ENCODE measurements at regions not wholly inside any gene's neighbourhood (a gene's known extent, or its start where the extent isn't known, plus 50 kb on each side); places are given as distances from the start of the nearest gene placed in this dataset.

- 44 to 86% methylated on average over 1 to 4 of the region's 4 CpGs for WGBS, 2 donors (ENCODE audit: low coverage in 1 of 2)
- H3K27me3 ChIP-seq, result no peaks in the 10 kb centered on the region
- no peaks in the 10 kb centered on the region for H3K4me1 ChIP-seq
- no peaks in the 10 kb centered on the region for H3K36me3 ChIP-seq
- no peaks in the 10 kb centered on the region for H3K9me3 ChIP-seq
- ATAC-seq, result no peak
- no peak overlapping the region for H3K27ac ChIP-seq
- TF ChIP-seq CTCF (IDR thresholded peaks at IDR 0.05) (no peak), EP300 (IDR thresholded peaks at IDR 0.05) (no peak), POLR2AphosphoS5 (IDR thresholded peaks at IDR 0.05) (no peak), POLR2A (IDR thresholded peaks at IDR 0.05) (no peak)
- no peak overlapping the region for H3K4me3 ChIP-seq
Measured at GRCh38 chr1:200275415-200275814, 134.4 kb downstream of the ZNF281 start.

GRCh38 chr1:200274116-200274515 lies 135.7 kb downstream of the ZNF281 start:
- no peak for ATAC-seq
- no peak overlapping the region for H3K27ac ChIP-seq

GRCh38 chr1:200272481-200273068 lies 137.3 kb downstream of the ZNF281 start:
- H3K4me1 ChIP-seq, result no peaks in the 10 kb centered on the region
- no peaks in the 10 kb centered on the region for H3K9me3 ChIP-seq
- H3K27me3 ChIP-seq, result no peaks in the 10 kb centered on the region
- no peak for ATAC-seq
- H3K36me3 ChIP-seq, result no peaks in the 10 kb centered on the region
- TF ChIP-seq POLR2AphosphoS5 (IDR thresholded peaks at IDR 0.05) (no peak), CTCF (IDR thresholded peaks at IDR 0.05) (no peak), POLR2A (IDR thresholded peaks at IDR 0.05) (no peak), EP300 (IDR thresholded peaks at IDR 0.05) (no peak)
- no peak overlapping the region for H3K4me3 ChIP-seq
- 71 to 86% methylated on average over 4 of the region's 4 CpGs for WGBS, 2 donors (ENCODE audit: low coverage in 1 of 2)
- no peak overlapping the region for H3K27ac ChIP-seq

More at GRCh38 chr1:200274116-200274515, 135.7 kb downstream of the ZNF281 start:
- no peaks in the 10 kb centered on the region for H3K4me1 ChIP-seq
- no peak for TF ChIP-seq POLR2AphosphoS5 (IDR thresholded peaks at IDR 0.05)
- TF ChIP-seq EP300 (IDR thresholded peaks at IDR 0.05), result no peak
- no peak for TF ChIP-seq POLR2A (IDR thresholded peaks at IDR 0.05)
- WGBS, 2 donors (ENCODE audit: low coverage in 1 of 2), result 70 to 100% methylated on average over 3 to 4 of the region's 4 CpGs
- H3K4me3 ChIP-seq, result no peak overlapping the region
- H3K36me3 ChIP-seq, result no peaks in the 10 kb centered on the region
- no peaks in the 10 kb centered on the region for H3K9me3 ChIP-seq
- H3K27me3 ChIP-seq, result no peaks in the 10 kb centered on the region

GRCh38 chr1:200269256-200269655 lies 140.6 kb downstream of the ZNF281 start:
- H3K27me3 ChIP-seq, result no peaks in the 10 kb centered on the region
- 100% methylated on average over 1 of the region's 1 CpG; no CpG with 5 or more reads in 1 of the 2 donors for WGBS, 2 donors (ENCODE audit: low coverage in 1 of 2)
- no peak for TF ChIP-seq CTCF (IDR thresholded peaks at IDR 0.05)
- TF ChIP-seq POLR2AphosphoS5 (IDR thresholded peaks at IDR 0.05), result no peak
- TF ChIP-seq EP300 (IDR thresholded peaks at IDR 0.05), result no peak
- TF ChIP-seq POLR2A (IDR thresholded peaks at IDR 0.05), result no peak

GRCh38 chr1:200267937-200268336 lies 141.9 kb downstream of the ZNF281 start:
- TF ChIP-seq CTCF (IDR thresholded peaks at IDR 0.05), result no peak
- TF ChIP-seq POLR2A (IDR thresholded peaks at IDR 0.05), result no peak
- no peak for TF ChIP-seq EP300 (IDR thresholded peaks at IDR 0.05)
- TF ChIP-seq POLR2AphosphoS5 (IDR thresholded peaks at IDR 0.05), result no peak

More at GRCh38 chr1:200269256-200269655, 140.6 kb downstream of the ZNF281 start:
- Histone ChIP-seq H3K4me3 (no peak overlapping the region), H3K9me3 (no peaks in the 10 kb centered on the region), H3K4me1 (no peaks in the 10 kb centered on the region), H3K36me3 (no peaks in the 10 kb centered on the region), H3K27ac (no peak overlapping the region)
- no peak for ATAC-seq

More at GRCh38 chr1:200267937-200268336, 141.9 kb downstream of the ZNF281 start:
- Histone ChIP-seq H3K9me3 (no peaks in the 10 kb centered on the region), H3K36me3 (no peaks in the 10 kb centered on the region), H3K4me1 (no peaks in the 10 kb centered on the region), H3K27ac (no peak overlapping the region), H3K4me3 (no peak overlapping the region), H3K27me3 (no peaks in the 10 kb centered on the region)
- no peak for ATAC-seq
- 78 to 87% methylated on average over 1 of the region's 1 CpG for WGBS, 2 donors (ENCODE audit: low coverage in 1 of 2)
